NCI-H1105 (cell line): ENCODE measurements at regions not wholly inside any gene's neighbourhood (a gene's known extent, or its start where the extent isn't known, plus 50 kb on each side); places are given as distances from the start of the nearest gene placed in this dataset.
"Not testable (repeated sequence)": the region's sequence is repeated elsewhere in the genome, so short reads cannot be mapped to it uniquely, and the experiment has no call there.

Experiments
- DNase-seq: peaks from one replicate; lab custom pipeline; 2025; lab: John Stamatoyannopoulos, UW

DNA sequence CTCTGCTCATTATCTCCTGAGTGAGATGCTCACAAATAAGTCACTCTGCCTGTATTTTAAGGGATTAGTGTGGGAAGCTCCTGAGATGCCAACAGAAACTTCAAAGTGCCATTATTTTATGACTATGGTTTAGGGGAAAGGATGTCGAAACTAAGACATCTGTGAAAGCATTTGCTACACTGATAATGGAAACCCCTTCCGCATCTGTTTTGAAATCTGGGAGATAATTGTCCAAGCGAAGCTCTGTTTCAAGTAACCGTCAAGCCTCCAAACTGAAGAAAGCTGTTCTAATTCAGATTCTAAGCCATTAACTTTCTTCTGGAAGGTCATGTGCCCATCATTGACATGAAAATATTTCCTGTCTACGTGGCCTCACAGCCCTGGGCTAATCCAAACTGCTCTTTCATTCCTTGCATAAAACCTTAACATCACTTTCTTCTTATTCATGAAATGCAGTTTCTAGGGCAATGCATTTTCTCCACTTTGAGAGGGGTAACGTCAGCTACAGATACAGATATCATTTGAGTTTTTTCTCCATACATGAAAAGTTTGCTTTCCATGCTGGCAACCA lies 932.0 kb downstream of the C6orf118 start:
- no peak for DNase-seq

DNA sequence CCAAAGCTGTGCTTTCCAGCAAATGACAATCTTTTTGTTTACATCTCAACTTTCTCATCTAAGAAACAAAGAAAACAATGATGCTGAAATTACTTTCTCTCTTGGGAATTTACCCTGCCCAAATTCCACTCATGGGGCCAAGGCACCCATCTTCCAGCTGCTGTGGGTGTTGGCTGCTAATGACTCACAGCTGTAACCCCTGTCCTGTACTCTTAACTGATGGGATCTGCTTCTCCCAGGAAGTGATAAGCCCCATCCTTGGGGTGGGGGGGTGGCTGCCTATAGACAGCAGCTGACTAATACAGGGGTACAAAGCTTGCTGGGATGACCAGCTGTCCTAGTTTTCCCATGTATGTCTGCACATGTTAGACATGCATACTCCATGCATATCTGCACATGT lies 938.6 kb downstream of the C6orf118 start:
- no peak for DNase-seq

DNA sequence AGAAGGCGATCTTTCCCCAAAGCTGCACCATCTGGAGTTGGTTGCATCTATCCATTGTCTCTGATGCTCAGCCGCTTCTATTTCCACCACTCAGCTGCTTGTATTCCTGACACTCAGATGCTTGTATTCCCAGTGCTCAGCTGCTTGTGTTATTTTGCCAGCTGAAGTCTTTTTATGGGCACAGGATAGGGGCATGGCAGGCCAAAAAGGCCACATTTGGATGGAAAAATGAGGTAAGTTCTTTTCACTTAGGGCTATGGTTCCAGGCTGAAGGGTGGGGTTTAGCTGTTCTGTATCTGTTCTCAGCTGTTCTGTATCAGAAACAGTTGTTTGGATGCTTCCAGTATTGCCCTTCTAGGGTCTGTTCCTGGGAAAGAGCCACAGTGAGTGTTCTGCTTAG lies 944.9 kb downstream of the QKI start:
- no peak for DNase-seq

GRCh38 chr6:164359036-164359435 lies 944.5 kb downstream of the QKI start:
- no peak for DNase-seq

DNA sequence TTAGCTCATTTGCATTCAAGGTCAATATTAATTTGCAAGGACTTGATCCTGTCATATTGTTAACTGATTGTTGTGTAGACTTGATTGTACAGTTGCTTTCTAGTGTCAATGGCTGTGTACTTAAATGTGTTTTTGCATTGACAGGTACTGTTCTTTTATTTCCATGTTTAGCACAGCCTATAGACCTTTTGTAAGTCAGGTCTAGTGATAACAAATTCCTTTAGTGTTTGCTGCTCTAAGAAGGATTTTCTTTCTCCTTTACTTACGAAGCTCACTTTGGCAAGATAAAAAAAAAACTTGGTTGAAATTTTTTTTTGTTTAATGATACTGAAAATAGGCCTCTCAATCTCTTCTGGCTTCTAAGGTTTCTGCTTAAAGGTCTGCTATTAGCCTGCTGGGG lies 942.3 kb downstream of the QKI start:
- DNase-seq: no peak

DNA sequence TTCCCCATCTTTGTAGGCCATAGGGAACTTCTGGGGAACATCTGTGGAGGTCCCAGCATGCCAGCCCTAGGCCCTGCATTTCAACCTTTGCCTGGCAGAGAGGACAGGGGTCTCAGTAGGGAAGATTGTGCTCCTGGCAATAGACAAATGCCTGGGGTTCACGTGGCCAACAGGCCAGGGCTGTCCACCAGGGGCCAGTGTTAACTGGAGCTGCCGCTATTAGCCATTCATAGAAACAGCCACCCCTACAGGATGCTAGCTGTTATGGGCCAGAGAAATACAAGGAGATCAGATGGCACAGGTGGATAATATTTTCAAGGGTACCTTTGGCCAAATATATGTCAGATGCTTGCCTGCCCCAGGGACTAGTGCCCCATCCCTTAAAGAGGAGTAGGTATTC lies 932.9 kb downstream of the QKI start:
- DNase-seq: no peak

GRCh38 chr6:164346631-164347030 lies 932.1 kb downstream of the QKI start:
- DNase-seq: no peak

- DNase-seq: no peak
Measured at GRCh38 chr6:164345806-164346496, 931.4 kb downstream of the QKI start.

GRCh38 chr6:164345327-164345726 lies 930.8 kb downstream of the QKI start:
- DNase-seq: no peak

- no peak for DNase-seq
Measured at GRCh38 chr6:164344801-164345291, 930.3 kb downstream of the QKI start.

DNA sequence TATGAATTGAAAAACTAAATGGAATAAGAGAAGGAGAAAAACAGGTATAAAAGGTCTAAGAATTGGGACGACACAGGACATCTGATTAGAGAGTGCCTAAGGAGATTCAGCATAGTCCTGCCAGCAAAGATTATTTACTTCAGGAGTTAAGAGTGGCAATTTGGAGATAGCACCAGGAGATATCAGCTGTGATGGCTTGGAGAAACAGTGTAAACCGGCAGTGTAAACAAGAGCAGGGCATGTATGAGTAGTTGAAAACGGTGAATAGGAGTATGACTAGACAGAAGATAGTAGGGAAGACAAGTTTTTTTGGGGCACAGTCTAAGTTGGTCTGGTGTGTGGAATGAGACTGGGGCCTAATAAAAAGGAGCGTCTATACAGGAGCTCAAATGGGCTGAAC lies 924.9 kb downstream of the QKI start:
- DNase-seq: not testable (repeated sequence)

GRCh38 chr6:164337925-164338397 lies 923.4 kb downstream of the QKI start:
- DNase-seq: no peak

GRCh38 chr6:164337024-164337924 lies 922.8 kb downstream of the QKI start:
- DNase-seq: no peak

DNA sequence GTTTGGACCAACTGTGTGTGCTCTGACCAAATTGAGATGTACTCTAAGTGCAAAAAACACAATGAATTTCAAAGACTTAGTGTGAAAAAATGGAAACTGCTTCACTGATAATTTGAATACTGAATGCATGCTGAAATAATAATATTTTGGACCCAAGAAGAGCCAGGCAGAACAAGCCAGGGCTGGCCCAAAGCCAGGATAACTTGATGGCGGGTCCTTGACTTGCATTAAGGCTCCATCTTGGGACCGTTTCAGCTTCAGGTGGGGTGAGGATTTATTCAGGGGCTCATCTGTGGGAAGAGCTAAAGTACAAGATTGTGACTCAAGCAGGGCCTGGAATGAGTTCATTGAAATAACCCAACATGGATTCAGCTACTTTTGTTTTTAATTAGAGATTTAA lies 921.9 kb downstream of the QKI start:
- no peak for DNase-seq

GRCh38 chr6:164331026-164331425 lies 916.5 kb downstream of the QKI start:
- DNase-seq: no peak

GRCh38 chr6:164325168-164325567 lies 910.6 kb downstream of the QKI start:
- DNase-seq: no peak

DNA sequence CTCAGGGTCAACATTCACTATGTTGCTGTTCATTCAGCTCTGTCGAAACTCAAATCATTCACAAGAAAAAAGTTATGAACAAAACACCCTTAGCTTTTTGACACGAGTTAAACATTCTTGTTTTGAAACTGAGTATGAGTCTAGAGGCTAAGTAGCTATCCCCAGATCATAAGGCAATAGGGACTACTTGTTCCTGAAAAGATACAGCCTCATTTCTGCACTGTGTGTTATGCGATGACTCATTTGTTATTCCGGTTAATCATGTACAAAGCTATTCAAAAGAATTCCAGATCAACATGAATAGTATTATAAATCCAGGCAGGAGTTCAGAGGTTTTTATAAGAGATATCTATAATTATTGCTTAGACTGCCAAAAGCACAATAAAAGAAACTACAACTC lies 908.0 kb downstream of the QKI start:
- no peak for DNase-seq

GRCh38 chr6:164321297-164321696 lies 906.8 kb downstream of the QKI start:
- no peak for DNase-seq

DNA sequence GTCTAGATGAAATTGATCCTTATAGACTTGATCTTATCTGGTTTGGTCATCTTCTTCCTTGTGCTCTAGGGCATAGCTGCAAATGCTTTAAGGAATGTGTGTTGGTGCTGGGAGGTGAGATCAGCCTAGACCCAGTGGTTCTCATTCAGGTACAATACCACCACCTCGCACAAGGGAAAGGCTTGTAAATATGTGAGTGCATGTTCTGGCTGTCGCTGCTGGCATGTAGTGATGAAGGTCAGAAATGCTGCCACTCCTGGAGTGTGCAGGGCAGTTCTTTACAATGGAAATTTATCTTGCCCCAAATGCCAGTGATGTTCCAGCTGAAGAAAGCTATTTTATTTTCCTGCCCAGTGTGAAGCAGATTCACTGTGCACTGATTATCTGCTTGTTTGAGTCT lies 900.9 kb downstream of the QKI start:
- DNase-seq: no peak

GRCh38 chr6:164308339-164308738 lies 893.8 kb downstream of the QKI start:
- no peak for DNase-seq

- DNase-seq: no peak
Measured at GRCh38 chr6:164303102-164303964, 888.8 kb downstream of the QKI start.

DNA sequence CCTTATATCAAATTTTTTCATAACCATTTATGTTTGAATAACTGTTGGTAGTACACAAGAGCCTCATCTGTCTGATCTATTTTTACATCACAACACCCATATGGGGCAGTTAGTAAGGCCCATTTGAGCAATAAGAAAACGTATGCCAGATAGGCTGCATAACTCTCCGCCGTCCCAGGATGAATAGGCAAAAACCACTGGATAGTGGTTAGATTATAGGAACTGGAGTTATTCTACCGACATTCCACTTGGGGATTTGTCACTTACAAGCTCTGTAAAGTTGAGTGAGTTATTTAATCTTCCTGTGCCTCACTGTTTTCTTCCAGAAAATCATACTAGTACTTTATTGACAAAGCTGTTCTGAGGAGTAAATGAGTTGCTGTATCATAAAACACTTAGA lies 881.9 kb downstream of the QKI start:
- DNase-seq: no peak
